ENCODE measurements at regions not wholly inside any gene's neighbourhood (a gene's known extent, or its start where the extent isn't known, plus 50 kb on each side); places are given as distances from the start of the nearest gene placed in this dataset.

GRCh38 chr1:4146614-4147013 is 246.5 kb upstream of the C1orf174 start:
- no peak for DNase-seq

- no peak for DNase-seq
Measured at GRCh38 chr1:4147509-4147908, 247.4 kb upstream of the C1orf174 start.

- no peak for DNase-seq
Measured at GRCh38 chr1:4149281-4149680, 249.2 kb upstream of the C1orf174 start.

GRCh38 chr1:4149831-4150230 is 249.8 kb upstream of the C1orf174 start:
- DNase-seq: no peak

GRCh38 chr1:4150262-4150661 is 250.2 kb upstream of the C1orf174 start:
- DNase-seq: no peak

GRCh38 chr1:4152266-4152665 is 252.2 kb upstream of the C1orf174 start:
- no peak for DNase-seq

- no peak for DNase-seq
Measured at GRCh38 chr1:4153571-4153970, 253.5 kb upstream of the C1orf174 start.

- DNase-seq: no peak
Measured at GRCh38 chr1:4156241-4156973, 256.3 kb upstream of the C1orf174 start.

- no peak for DNase-seq
Measured at GRCh38 chr1:4160181-4160580, 260.1 kb upstream of the C1orf174 start.

- no peak for DNase-seq
Measured at GRCh38 chr1:4161366-4162006, 261.4 kb upstream of the C1orf174 start.

GRCh38 chr1:4164965-4165364 is 264.9 kb upstream of the C1orf174 start:
- no peak for DNase-seq

GRCh38 chr1:4165686-4166300 is 265.7 kb upstream of the C1orf174 start:
- no peak for DNase-seq

GRCh38 chr1:4166713-4167112 is 266.6 kb upstream of the C1orf174 start:
- DNase-seq: no peak

- DNase-seq: no peak
Measured at GRCh38 chr1:4169991-4170390, 269.9 kb upstream of the C1orf174 start.

GRCh38 chr1:4170548-4171340 is 270.7 kb upstream of the C1orf174 start:
- no peak for DNase-seq

- no peak for DNase-seq
Measured at GRCh38 chr1:4171480-4172450, 271.7 kb upstream of the C1orf174 start.

- no peak for DNase-seq
Measured at GRCh38 chr1:4172644-4173599, 272.9 kb upstream of the C1orf174 start.

GRCh38 chr1:4173731-4174130 is 273.7 kb upstream of the C1orf174 start:
- DNase-seq: no peak

GRCh38 chr1:4174291-4175200 is 274.5 kb upstream of the C1orf174 start:
- DNase-seq: no peak
